Ureter (tissue), 1 donor: ENCODE measurements at regions not wholly inside any gene's neighbourhood (a gene's known extent, or its start where the extent isn't known, plus 50 kb on each side); places are given as distances from the start of the nearest gene placed in this dataset.
"Not testable (repeated sequence)": the region's sequence is repeated elsewhere in the genome, so short reads cannot be mapped to it uniquely, and the experiment has no call there.

ENCODE experiments used
- DNase-seq: peaks from one replicate; pipeline ENCODE4 v3.0.0-alpha.2; 2020; ENCODE audit warnings: low spot score
- donor health status: DM: yes; HTN: yes; CAD: no.

DNA sequence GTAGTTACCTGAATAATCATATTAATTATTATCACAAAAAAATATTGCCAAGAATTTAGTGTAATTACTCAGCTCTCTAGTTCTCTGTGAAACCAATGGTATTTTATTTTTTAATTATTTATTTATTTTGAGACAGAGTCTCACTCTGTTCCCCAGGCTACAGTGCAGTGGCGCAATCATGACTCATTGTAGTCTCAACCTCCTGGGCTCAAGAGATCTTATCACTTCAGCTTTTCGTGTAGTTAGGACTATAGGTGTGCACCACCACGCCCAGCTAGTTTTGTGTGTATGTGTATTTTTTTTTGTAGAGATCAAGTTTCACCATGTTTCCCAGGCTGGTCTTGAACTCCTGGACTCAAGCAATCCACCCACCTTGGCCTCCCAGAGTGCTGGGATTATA lies 440.4 kb upstream of the CDH20 start:
- DNase-seq, result peak; percentile 54

DNA sequence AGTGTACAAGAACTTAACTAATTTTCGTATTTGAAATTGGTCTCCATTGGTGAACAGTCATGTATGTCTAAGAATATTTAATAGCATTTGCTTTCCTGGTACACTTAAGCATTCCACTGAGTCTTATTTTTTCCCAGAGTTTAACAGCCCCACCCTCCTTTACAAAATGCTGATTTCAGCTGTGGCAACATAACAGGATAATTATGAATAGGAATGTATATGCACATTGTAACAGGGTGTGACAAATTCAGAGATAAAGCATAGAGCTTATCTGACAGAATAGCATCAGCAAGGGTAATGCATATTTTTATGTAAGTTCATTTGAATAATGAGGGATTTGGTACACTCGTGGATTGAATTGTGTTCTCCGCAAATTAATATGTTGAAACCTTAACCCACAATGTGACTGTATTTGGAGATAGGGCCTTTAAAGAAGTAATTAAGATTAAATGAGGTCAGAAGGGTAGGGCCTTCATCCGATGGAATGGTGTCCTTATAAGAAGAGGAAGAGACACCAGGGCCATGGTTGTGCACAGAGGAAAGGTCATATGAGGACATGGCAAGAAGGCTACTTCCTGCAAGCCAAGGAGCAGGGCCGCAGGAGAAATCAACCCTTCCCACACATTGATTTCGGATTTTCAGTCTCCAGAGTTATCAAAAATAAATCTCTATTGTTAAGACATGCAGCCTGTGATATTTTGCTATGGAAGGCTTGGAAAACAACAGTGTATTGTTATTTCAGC lies 439.7 kb upstream of the CDH20 start:
- no peak for DNase-seq

DNA sequence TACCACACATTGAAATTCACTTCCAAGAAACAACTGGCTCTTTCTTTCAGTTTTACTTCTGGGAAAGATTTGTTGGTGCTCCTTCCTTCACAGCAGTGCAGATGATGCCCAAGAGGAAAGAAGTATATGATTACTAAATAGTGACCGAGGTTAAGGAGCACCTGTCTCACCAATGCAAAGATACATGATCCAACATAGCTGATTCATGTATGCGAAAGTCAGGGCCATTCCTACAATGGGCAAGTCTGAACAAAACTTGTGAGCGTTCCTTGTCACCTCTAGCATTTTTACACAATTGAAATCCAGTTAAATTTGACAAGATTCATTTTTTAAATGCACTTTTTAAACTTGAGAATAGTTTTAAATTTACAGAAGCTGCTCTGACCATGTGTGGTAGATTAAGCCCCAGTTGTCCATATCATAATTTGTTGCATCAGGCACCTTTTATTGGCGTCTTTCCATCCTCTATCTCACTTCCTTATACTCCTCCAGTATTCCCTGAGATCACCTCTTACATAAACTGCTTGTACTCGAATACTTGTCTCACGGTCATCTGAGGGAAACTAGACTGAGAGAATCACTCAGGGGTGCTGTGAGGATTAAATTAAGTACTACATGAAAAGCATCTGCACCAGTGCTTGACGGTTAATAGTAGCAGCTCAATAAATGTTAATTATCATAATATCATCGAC lies 438.8 kb upstream of the CDH20 start:
- DNase-seq, result no peak

DNA sequence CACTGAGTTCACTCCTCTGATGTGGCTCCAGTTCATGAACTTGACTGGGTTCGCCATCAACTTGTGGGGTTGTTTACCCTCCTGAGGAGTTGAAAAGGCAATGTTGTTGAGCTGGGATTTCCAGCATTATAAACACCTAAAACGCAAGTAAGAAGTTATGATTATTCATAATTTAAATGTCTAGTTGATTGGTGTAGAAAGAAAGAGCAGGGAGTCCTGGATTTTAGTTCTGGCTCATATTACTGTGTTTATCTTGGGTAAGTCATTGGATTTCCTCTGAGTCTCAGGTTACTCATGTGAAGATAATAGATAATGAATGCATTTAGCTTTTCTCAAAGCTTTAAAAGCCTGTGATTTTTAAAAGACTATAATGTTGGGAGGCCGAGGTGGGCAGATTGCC lies 438.0 kb upstream of the CDH20 start:
- DNase-seq, result no peak

DNA sequence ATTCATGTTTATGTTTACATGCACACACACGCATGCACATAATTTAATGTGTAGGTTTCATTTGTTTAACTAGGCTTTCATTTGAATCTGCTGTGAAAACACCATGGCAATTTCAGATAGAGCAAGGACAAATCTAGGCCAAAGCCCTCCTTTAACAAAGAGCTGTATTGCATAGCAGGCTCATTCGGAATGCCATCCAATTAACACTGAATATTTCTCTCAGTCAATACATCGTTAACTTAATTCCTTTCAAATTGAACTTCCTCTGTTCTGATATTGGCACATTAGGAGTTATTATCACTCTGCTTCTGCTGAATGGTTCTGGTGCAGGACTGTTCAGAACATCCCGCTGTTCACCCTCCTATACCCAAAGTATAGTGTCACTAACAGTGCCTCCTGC lies 435.1 kb upstream of the CDH20 start:
- DNase-seq, result no peak

DNA sequence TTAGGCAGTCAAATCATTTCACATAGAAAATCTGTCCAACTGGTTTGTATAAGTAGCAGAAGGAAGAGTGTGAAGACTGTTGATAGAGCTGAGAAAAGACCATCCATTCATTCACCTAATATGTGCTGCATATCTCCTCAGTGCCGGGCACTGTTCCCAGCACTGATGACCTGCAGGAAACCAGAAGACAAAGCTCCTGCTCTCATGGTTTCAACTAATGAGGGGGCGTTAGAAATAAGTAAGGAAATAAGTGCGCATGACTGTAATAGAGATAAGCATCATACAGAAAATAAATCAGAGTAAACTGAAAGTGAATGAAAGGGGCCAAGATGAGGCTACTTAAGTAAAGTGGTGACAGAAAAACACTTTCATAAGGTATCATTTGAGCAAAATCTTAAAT lies 427.5 kb upstream of the CDH20 start:
- no peak for DNase-seq

DNA sequence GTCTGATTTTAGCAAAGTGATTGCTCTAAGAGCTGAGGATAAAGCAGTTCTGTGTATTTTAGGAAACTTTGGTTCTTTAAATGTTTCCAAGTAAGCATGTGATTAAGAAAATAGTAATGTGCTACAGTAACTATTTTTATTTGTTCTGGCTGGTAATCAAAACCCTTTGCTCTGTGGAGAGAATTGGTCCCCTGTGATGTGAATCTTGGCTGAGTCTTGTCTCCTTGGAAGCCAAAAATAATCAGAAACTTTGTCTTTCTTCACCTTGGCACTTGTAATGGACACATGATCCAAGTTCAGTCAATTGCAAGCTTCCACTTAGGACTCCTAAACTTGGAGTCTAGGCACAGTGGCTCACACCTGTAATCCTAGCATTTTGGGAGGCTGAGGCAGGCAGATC lies 422.7 kb upstream of the CDH20 start:
- no peak for DNase-seq

DNA sequence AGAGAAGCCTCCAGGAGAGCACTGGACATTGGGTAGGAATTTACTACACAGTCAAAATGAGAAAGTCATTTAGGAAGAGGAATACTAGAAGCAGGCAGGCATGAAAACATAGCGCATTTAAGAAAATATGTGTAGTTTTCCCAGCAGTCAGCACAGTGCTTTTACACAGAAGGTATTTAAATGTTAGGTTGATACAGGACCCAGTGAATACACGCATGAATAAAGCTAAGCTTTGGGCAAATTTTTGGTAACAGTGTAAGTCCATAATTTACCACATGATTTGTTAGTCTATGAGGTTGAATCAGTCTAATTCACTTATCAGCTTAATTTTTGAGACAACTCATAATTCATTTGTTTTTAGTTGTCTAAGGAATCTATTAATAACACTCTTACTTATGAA lies 421.7 kb upstream of the CDH20 start:
- no peak for DNase-seq

DNA sequence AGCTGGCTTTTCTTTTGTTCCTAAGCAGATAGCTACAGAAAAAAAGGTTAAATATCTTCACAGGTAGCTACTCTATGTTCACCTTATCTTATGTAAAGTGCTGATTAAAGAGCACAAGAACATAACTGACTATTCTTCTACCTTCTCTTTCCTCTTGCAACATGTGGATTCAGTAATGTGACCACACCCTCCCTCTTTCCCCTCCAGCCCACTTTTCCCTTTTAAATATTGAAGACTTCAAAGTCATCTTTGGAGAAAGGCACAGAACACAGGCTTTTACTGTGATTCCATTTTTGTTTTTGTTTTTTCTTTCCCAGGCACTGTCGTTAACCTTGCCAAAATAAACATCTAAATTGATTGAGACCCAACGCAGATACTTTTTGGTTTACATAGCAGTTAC lies 418.1 kb upstream of the CDH20 start:
- no peak for DNase-seq

DNA sequence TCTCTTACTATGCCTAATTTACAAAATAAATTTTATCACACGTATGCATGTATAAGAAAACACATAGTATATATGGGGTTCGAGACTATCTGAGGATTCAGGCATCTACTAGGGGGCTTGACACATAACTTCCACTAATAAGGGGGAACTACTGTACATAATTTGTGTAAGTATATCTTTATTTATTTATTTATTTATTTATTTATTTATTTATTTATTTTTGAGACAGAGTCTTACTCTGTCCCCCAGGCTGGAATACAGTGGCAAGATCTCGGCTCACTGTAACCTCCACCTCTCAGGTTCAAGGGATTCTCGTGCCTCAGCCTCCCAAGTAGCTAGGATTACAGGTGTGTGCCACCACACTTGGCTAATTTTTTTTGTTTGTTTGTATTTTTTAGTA lies 414.4 kb upstream of the CDH20 start:
- not testable (repeated sequence) for DNase-seq

DNA sequence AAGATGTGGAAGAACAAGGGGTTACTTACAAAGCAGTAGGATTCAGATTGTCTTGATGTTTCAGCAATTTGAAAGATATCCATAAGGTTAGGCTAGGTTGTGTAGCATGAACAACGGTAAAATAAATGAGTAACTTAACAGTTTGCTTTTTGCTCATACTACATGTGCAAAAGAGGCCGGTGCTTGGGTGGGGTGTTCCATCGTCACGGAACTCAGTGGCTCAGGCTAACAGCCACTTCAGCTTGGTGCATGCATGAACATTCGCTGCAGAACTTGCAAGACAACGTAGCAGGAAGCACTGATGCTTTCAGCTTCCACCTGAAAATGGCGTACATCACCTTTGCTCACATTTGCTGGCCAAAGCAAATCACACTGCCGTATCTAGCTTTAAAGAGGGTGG lies 407.3 kb upstream of the CDH20 start:
- no peak for DNase-seq

DNA sequence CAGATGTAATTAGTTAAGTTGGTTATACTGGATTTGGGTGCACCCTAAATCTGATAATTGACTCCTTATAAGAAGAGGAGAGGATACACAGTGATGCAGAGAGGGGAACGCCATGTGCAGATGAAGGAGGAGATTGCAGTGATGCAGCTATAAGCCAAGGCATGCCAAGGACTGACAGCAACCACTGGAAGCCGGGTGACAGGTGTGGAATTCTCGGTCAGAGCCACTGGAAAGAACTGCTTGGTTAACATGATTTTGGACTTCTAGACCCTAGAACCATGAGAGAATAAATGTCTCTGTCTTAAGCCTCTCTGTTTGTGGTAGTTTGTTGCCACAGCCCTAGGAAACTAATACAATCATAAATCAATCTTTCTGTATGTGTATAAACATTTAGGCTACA lies 403.3 kb upstream of the CDH20 start:
- no peak for DNase-seq

DNA sequence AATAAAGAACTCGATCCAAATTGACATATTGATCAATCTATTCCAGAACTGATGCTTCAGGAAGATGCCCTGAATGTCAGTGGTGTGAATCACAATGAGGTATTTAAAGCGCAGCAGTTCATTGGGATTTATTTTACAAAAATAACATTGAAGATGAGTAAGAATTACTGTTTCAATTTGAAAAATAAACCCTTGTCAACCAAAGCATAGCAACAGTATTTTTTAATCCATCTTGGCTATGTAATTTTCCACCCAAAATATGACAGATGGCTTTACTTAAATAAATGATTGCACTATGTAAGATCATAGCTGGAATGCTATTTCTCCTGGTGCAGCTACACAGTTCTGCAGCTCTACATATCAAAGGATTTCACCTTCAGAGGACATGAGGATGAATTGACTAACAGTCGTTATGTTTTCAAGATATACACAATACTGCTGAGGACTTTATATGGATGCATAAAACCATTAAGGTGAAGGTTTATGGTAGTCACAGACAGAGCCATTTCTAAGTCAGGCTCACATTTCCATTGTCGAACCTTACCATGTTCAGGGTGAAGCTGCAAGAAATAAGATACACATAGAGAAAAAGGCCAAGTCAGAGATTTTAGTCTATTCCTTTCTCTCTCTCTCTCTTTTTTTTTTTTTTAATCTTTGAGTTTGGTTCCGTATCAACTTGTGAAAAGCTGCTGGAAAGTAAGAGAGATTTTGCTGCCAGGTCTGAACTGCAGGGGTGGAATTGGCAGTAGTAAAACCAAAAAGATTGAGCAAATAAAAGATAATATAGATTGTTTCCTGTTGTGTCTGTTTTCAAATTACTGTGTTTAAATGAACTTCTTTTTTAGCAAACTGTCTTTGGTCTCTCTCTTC lies 398.0 kb upstream of the CDH20 start:
- DNase-seq, result no peak

DNA sequence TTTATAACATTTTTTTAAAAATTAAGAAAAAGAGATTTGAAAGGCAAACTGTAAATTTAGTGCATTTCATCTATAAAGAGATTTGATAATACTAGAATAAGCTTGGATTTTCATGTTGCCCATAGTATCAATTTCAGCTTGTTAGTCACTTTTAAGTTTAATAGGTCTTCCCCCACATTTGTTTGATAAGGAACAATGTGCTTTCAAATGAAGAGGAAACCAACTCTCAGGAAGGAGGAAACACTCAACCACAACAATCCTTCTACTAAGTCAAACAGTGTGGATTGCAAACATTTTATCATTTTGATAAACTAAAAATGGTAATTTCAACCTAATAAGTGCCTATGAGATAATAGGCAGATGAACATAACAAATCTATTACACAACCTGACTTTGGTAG lies 397.1 kb upstream of the CDH20 start:
- DNase-seq, result no peak

DNA sequence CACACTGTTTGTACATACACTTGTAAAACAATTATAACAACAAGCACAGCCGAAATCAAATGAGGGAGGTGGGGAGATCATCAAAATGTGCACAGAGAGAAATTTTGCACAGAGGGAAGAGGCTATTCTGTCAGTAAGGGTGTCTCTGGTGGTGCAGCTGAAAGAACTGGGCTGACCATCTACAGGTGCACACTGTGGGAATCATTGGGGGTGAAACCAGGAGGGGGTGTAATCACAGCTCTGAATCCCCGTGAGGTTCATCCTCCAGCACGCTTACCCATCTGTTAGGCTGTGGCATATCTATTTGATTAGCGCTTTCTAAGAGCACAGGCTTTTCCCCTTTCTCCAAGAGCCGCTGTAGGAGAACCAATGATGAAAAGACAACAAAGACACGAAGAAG lies 389.9 kb upstream of the CDH20 start:
- DNase-seq, result no peak

DNA sequence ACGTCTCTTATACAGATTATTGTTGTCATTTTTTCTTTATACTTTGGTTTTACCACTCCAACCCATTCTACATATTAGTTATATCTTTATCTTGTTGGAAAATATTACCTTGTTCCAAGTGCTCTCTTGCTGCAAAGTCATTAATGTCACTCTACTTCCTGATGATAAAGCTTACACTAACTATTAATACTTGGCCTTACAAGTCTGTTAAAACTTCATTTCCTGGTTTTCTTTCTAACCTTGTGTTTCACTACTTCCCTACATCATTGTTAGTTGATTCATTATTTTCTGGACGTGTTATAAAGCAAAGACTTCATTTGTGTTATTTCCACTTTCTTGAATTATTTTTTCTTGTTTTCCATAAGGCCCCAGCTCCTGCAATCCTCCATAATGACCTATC lies 382.6 kb upstream of the CDH20 start:
- no peak for DNase-seq

DNA sequence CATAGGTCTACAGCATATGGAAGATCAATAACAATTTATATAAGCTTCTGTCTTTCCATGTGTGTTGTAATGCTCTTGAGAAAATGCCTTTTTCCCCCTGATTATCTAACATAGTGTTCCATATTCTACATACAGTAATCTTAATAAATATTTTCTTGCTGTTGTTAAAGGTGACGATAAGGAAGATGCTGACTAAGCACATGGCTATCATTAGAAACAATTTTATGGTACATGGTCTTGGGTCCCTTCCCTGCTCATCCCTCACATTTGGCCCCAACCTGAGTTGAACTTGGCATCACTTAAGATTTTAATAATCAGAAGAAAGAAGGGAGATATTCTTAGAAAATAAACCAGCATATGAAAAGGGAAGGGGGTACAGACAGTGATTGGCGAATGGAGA lies 382.1 kb upstream of the CDH20 start:
- DNase-seq, result no peak

DNA sequence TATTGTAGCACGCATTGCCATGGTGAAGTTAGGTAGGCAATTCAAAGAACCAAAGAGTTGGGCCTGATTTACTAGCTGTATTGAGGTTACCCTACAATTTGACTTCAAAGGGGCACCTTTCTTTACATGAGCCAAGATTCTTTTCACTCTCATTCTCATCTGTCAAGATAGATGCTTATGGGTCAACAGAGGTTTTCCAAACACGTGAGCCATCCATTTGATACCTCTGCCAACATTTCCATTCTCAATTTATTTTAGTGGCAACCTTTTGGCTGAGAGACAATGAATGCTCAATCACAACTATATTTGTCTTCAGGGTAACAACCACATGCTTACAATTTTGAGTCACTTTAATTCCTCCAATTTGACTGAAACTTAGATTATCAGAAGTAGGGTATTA lies 370.6 kb upstream of the CDH20 start:
- no peak for DNase-seq

DNA sequence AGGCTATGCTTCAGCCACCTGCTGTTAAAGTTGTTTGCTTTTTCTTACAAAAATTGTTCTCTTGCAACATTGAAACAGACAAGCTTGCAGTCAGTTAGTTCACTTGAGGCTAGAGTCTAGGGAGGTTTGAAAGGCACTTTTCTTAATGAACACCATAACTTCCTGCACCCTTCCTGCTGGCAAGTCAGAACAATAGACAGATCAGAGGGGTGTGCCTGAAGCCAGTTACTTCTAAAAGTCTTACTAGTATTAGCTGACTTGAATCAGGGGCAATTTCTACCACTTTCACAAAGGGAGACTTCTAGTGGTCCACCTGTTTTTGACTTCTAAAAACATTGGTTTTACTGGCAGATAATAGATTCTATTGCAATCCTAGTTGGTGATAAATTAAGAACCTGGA lies 367.4 kb upstream of the CDH20 start:
- DNase-seq, result no peak

DNA sequence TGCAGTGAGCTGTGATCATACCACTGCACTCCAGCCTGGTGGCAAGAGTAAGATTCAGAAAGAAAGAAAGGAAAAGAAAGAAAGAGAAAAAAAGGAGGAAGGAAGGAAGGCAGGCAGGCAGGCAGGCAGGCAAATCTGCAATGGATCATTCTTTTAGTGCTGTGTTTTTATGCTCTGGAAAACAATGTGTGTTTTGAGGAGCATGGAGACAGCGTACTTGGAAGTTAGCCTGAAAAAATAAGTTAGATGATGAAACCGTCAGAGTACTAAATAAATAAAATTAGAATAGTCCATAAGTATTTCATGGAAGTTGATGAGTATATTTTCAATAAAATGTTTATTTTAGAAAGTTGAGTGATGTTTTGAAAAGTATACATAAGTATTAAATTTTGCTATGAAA lies 366.4 kb upstream of the CDH20 start:
- DNase-seq, result no peak

DNA sequence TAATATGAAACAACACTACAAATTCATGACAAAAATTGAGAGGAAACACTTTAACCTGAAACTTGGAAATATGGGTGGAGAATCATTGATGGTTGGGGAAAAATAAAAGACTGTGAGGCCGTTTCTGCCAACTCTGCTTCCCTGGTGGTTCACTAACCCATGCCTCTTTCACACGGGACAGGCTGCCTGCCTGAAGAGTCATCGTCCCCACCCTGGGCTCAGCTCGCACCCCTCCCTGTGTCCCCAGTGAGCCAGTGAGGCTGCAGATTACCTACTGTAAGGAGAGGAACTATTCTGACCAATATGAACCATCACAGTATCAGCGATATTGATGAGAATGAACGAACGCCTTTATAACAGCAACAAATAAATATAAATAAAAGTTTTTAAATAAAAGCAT lies 357.8 kb upstream of the CDH20 start:
- DNase-seq, result no peak

DNA sequence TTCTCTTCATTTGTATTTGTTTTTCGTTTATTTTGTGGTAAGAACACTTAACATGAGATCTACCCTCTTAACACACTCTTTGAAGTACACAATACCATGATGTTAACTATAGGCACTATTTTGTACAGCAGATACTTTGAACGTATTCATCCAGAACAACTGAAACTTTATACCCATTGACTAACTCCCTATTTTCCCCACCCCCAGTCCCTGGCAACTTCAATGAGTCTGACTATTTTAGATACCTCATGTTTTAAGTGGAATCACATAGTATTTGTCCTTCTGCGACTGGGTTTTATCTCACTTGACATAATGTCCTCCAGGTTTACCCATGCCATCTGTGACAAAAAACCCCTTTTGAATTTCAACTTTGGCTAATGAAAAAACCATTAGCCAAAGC lies 356.3 kb upstream of the CDH20 start:
- no peak for DNase-seq

DNA sequence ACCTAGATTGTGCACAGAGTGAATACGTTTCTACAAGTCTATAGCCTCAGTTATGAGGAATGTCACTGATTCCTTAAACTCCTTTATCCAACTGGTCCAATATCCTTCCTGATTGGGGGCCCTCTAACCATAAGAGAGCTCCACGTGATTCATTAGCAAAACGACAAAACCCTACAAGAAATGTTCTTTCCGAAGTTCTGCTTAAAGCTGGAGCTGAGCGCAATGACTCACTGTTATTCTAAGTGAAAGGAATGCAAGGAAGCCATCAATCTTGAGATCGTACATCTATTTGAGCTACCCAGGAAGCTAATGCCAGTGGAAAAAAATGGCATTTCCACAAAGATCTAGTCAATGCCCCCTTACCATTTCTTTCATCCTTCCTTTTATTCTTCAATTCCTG lies 354.9 kb upstream of the CDH20 start:
- DNase-seq, result no peak
